Right lung (tissue), 2 donors: ENCODE measurements at regions not wholly inside any gene's neighbourhood (a gene's known extent, or its start where the extent isn't known, plus 50 kb on each side); places are given as distances from the start of the nearest gene placed in this dataset.
"Not testable (repeated sequence)": the region's sequence is repeated elsewhere in the genome, so short reads cannot be mapped to it uniquely, and the experiment has no call there.

ENCODE experiments used
- DNase-seq, 2 donors: peaks; one replicate each; pipeline ENCODE4 v3.0.0-alpha.2; 2013

DNA sequence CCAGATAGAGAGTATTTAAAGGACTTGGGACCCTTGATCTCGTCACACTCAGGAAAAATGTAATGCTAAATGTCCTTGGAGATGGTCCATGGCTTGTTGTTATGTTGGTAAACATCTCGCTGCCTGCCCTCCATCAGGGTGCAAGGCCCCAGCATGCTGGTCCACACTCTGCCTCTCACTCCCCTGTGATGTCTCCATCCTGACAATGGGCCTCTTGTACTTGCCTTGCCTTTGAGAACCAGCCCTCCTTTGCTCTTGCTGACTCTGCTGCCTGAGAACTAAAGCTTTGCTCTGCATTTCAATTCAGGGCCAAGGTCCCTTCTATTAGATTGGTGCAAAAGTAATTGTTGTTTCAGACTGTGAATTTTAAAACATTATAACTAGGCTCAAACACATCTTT lies 131.0 kb upstream of the LMNTD1 start:
- no peak for DNase-seq

DNA sequence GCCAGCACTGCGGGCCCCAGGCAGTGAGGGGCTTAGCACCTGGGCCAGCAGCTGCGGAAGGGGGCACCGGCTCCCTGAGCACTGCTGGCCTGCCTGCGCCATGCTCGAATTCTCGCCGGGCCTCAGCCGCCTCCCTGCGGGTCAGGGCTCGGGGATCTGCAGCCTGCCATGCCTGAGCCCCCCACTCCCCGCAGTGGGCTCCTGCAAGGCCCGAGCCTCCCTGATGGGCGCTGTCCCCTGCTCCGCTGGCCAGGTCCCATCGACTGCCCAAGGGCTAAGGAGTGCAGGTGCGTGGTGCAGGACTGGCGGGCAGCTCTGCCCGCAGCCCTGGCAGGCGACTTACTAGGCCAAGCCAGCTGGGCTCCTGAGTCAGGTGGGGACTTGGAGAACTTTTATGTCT lies 133.3 kb upstream of the LMNTD1 start:
- DNase-seq, result no peak

DNA sequence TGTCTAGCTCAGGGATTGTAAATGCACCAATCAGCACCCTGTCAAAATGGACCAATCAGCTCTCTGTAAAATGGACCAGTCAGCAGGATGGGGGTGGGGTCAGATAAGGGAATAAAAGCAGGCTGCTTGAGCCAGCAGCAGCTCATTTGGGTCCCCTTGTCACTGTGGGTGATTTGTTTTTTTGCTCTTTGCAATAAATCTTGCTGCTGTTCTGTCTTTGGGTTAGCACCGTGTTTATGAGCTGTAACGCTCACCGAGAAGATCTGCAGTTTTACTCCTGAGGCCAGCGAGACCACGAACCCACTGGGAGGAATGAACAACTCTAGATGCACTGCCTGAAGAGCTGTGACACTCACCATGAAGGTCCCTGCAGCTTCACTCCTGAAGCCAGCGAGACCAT lies 134.1 kb upstream of the LMNTD1 start:
- no peak for DNase-seq

DNA sequence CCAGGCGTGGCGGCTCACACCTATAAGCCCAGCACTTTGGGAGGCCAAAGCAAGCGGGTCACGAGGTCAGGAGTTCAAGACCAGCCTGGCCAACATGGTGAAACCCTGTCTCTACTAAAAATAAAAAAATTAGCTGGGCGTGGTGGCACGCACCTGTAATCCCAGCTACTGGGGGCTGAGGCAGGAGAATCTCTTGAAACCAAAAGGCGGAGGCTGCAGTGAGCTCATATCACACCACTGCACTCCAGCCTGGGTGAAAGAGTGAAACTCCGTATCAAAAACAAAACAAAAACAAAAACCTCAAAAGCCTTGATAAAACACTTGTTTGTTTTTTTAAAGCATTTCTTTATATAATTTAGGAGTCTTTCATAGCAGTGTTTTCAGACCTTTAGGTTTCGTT lies 135.8 kb upstream of the LMNTD1 start:
- DNase-seq, result not testable (repeated sequence)

DNA sequence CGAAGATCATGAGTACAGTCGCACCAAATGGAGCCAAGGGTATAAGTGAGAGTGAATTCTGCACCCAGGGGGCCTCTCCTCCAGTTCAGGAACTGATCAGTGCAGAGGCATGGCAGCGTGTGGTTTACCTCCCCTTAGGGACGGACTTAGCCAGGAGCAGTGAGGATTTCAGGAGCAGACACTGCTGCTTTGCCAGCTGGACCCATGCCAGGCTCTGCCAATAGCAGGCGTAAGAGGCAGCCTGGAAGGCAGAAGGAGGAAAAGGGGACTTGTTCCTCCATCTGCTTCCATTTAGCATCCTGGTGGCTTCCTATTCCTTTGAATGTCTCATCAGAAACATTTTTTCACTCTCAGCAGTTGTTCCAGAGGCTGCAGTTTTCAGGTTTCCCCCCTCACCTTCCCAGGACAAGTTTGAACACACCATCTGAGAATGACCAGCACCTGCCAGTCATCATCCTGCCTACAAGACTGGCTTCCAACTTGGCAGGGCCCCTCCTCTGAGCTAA lies 137.0 kb upstream of the LMNTD1 start:
- no peak for DNase-seq

DNA sequence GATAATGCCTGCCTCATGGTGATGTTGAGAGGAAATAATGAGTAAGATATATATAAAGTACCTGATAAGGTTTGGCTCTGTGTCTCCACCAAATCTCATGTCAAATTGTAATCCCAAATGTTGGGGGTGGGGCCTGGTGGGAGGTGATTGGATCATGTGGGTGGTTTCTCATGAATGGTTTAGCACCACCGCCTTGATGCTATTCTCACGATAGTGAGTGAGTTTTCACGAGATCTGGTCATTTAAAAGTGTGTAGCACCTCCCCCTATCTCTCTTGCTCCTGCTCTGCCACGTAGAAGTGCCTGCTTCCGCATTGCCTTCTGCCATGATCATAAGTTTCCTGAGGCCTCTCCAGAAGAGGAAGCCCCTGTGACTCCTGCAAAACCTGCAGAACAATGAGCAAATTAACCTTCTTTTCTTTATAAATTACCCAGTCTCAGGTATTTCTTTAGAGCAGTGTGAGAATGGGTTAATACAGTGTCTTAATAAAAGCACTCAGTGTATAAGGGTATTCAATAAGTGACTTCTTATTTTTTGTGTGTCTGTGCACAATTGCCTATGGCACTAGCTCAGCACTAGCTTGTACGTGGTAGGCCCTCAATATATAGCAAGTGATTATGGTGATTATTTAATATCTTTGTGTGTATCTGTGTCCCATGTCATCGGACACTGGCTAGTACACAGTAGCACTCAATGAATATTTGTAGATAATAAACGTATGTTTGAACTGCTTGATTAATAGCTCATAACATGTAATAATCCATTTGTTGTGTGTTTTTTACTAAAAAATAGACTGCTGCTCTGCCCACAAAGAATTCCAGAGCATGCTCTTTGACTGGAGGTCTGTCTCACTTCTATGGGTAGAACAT lies 138.1 kb upstream of the LMNTD1 start:
- no peak for DNase-seq

DNA sequence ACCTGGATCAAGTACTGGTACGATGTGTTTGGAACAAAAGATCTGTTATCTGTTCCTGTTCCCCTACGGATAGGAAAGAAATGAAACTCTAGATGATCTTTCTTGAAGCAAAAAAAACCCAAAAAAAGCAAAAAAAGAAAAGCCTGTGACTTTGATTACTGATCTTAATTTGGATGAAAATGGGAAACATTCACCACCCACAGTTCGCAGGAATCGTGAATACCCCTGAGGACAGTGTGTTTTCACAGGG lies 138.7 kb upstream of the LMNTD1 start:
- DNase-seq, result no peak

DNA sequence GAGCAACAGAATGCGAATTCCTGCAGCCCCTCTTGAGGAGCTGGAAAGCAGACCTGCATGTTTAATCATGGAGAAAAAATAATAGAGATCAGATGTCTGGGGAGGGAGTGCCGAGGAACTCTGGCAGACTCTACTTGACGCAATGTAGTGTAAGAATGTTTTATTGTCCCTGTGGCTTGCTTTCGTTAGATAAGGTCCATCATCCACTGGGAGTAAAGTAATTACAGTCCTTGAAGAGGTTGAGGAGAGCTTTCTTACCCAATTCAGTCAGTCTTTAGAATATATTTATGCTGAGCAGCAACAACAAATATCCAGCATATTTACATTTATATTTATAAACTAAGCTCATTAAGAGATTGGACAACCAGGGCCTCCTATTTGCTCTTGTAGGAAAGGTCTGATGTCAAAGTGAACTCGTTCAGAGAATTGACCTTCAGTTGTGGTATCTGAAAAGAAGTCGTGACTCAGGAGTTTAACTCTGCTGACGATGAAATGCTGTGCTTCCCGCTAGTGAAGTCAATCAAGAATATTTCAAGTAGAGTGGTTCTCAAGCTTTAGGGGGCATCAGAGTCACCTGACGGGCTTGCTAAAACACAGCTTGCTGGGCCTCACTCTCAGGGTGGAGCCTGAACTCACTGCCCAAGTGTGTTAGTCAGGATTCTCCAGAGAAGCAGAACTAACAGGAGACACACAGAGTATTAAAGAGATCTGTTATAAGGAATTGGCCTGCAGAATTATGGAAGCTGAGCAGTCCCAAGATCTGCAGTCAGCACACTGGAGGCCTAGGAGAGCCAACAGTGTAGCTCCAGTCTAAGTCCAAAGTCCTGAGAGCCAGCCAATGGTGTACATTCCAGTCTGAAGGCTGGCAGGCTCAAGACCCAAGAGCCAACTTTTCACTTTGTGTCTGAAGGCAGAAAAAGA lies 139.3 kb upstream of the LMNTD1 start:
- no peak for DNase-seq

GRCh38 chr12:25694072-25694471 lies 141.0 kb upstream of the LMNTD1 start:
- DNase-seq, result no peak

GRCh38 chr12:25695574-25695973 lies 142.5 kb upstream of the LMNTD1 start:
- DNase-seq, result peak in 1 of 2 donors; percentile 29

DNA sequence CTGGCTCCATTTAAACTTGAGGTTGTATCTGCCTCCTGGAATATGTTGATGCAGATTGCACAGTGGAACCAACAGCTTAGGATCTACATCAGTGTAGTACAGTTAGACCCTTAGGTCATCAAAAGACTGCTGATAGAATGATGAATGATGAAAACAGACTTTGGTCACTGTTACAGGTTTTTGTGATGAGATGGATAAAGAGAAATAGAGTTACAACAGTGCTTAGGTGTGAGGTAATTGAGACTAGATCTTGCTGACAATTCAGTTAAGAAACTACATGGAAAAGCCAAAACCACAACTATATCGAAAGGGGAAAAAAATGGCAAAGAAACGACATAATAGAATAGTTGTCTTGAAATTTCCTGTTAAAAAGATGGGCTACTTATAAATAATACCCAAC lies 145.7 kb upstream of the LMNTD1 start:
- DNase-seq, result no peak

- no peak for DNase-seq
Observed at GRCh38 chr12:25699454-25699853, 146.4 kb upstream of the LMNTD1 start.

DNA sequence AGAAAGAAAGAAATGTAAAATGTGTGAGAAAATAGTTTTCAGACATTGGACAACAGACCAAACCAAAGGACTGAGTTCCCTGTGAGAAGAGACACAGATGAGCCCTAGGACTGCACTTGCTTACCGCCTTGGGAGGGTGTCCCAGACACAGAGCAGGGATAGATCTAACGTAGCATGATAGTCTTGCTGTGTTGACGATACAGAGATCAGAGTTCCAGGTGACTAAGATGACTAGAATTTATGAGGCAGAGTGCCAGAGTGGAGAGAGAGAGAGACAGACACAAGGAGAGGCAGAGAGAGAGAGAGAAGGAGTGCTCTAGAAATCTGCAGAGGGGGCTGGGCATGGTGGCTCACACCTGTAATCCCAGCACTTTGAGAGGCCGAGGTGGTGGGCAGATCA lies 148.2 kb upstream of the LMNTD1 start:
- DNase-seq, result no peak

GRCh38 chr12:25702553-25702952 lies 149.5 kb upstream of the LMNTD1 start:
- DNase-seq, result no peak

DNA sequence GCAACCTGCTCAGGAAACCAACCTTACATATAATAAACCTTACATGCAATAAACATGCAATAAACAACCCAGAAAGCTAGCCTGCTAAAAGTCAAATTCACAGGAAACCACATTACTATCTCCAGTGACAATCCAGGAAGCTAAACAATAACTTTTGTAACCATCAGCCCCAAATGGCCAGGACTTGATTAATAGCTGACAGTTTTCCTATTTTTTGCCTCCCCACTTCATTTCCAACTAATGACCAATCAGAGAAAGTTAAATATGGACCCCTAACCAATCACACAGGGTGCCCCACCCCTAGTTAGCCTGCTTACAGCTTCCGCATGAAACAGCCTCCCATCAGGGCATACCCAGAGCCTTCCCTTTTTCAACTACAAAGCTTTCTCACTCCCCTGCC lies 152.2 kb upstream of the LMNTD1 start:
- no peak for DNase-seq

- DNase-seq, result not testable (repeated sequence)
Observed at GRCh38 chr12:25706646-25707045, 153.6 kb upstream of the LMNTD1 start.

DNA sequence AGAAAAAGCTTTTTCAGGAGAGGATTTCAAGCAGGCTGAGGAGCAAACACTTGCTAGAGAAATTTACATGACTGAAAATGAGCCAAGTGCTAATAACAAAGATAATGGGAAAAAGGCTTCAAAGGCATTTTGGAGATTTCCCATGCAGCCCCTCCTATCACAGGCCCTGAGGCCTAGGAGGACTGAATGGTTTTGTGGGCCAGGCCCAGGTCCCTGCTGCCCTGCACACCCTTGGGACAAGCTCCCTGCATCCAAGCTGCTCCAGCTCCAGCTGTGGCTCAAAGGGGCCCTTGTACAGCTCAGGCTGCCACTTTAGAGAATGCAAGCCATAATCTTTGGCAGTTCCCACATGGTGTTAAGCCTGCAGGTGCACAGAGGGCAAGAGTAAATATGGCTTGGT lies 154.0 kb upstream of the LMNTD1 start:
- DNase-seq, result no peak

GRCh38 chr12:25708661-25709060 lies 155.6 kb upstream of the LMNTD1 start:
- DNase-seq, result no peak

GRCh38 chr12:25710128-25710527 lies 157.0 kb upstream of the LMNTD1 start:
- no peak for DNase-seq

- not testable (repeated sequence) for DNase-seq
Observed at GRCh38 chr12:25710938-25711605, 158.0 kb upstream of the LMNTD1 start.

- no peak for DNase-seq
Observed at GRCh38 chr12:25712169-25712568, 159.1 kb upstream of the LMNTD1 start.

DNA sequence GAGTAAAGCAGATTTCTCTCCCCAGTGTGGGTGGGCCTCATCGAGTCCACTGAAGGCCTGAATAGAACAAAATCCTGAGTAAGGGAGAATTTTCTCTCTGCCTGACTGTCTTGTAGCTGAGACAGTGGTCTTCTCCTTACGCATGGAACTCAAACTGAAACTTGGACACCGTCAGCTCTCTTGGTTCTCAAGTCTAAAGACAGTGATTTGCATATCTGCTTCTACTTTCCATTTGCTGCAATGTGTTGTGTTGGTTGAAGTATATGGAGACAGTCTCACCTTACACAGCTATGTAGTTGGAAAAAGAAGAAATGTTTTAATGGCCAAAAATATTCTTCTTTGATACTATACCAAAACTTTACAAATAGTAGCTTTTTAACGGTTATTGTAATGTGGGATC lies 160.2 kb upstream of the LMNTD1 start:
- no peak for DNase-seq
